ENCODE measurements at regions not wholly inside any gene's neighbourhood (a gene's known extent, or its start where the extent isn't known, plus 50 kb on each side); places are given as distances from the start of the nearest gene placed in this dataset.

DNA sequence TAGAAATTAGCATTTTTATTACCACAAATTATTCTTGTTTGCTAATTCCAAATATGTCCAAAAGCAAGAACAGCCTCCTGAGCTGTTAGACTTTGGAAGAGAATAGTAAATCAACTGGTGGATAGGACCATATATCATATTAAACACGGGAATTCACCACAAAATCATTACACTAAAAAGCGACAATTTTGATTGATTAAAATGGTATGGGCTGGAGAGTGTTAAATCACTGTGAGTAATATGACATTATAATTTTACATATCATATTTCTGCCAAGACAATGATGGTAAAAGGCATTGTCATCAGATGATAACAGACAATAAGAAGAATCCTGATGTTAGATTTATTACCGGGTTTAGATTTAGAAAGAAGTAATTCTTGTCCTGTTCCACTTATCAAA is 107.2 kb upstream of the ARRDC3 start:
- Histone ChIP-seq H3K4me1 (ENCODE audit: control insufficient read depth, extremely low read depth, insufficient read depth, low read length) (no peaks in the 10 kb centered on the region), H3K4me3 (replicated peaks in 1 of 3; ENCODE audit: insufficient read depth in 1 of 3, low read depth in 1 of 3, low read length in 3 of 3) (no peak overlapping the region), H3K9ac (replicated peaks; ENCODE audit: extremely low read depth, insufficient read depth, low read length) (no peak overlapping the region), H3K9me1 (replicated peaks; ENCODE audit: control insufficient read depth, extremely low read depth, insufficient read depth, low read length) (no peaks in the 10 kb centered on the region), H3K36me3 (ENCODE audit: control insufficient read depth in 2 of 2, extremely low read depth in 1 of 2, insufficient read depth in 2 of 2, low read length in 2 of 2) (no peaks in the 10 kb centered on the region), H3K79me2 (ENCODE audit: control insufficient read depth, insufficient read depth, low read length) (no peaks in the 10 kb centered on the region), H2AFZ (ENCODE audit: low read depth, low read length) (no peak overlapping the region), H3K4me2 (ENCODE audit: insufficient read depth, low read length) (no peak overlapping the region), H4K20me1 (replicated peaks; ENCODE audit: control insufficient read depth, extremely low read depth, insufficient read depth, low read length) (no peaks in the 10 kb centered on the region), H3K27me3 (ENCODE audit: control insufficient read depth in 2 of 2, insufficient read depth in 2 of 2, low read length in 2 of 2) (peaks cover 0 to 7% of the 10 kb centered on the region in 2 experiments), H3K9me3 (replicated peaks; ENCODE audit: control insufficient read depth, insufficient read depth, low read length) (no peaks in the 10 kb centered on the region), H3K27ac (ENCODE audit: insufficient read depth, low read depth, low read length) (no peak overlapping the region)
- ChIA-PET POLR2A (no interaction called here), CTCF (no interaction called here)
- DNase-seq (ENCODE audit: low read depth, low spot score) = no peak
- dilution Hi-C loops (cut with MboI; ENCODE audit: extremely low pct_ligation_motif_present, low sequenced_read_pairs) (no loop called here), intact Hi-C loops (cut with micrococcal nuclease) (no loop called here)
- BruUV-seq (replicated peaks) = no TSS peak
- no peak for FAIRE-seq
- TF ChIP-seq, protein P1, sequence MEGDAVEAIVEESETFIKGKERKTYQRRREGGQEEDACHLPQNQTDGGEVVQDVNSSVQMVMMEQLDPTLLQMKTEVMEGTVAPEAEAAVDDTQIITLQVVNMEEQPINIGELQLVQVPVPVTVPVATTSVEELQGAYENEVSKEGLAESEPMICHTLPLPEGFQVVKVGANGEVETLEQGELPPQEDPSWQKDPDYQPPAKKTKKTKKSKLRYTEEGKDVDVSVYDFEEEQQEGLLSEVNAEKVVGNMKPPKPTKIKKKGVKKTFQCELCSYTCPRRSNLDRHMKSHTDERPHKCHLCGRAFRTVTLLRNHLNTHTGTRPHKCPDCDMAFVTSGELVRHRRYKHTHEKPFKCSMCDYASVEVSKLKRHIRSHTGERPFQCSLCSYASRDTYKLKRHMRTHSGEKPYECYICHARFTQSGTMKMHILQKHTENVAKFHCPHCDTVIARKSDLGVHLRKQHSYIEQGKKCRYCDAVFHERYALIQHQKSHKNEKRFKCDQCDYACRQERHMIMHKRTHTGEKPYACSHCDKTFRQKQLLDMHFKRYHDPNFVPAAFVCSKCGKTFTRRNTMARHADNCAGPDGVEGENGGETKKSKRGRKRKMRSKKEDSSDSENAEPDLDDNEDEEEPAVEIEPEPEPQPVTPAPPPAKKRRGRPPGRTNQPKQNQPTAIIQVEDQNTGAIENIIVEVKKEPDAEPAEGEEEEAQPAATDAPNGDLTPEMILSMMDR (IDR thresholded peaks at IDR 0.05; ENCODE audit: extremely low read depth in 1 of 2, insufficient read depth in 1 of 2, low read depth in 1 of 2, low read length in 2 of 2) = no peak
- TF ChIP-seq MYC (IDR thresholded peaks at IDR 0.05; ENCODE audit: low read depth, low read length) (no peak), FOS (IDR thresholded peaks at IDR 0.05; ENCODE audit: borderline replicate concordance, insufficient read depth, low read length) (no peak), GATA2 (IDR thresholded peaks at IDR 0.05; ENCODE audit: insufficient read depth, insufficient read length, low read depth, low read length) (no peak), EZH2 (IDR thresholded peaks at IDR 0.05; ENCODE audit: borderline replicate concordance, low read depth, low read length, severe bottlenecking) (no peak), POLR2AphosphoS5 (IDR thresholded peaks at IDR 0.05; ENCODE audit: insufficient read depth, low read depth, low read length) (no peak), JUN (IDR thresholded peaks at IDR 0.05; ENCODE audit: borderline replicate concordance, insufficient read depth, insufficient read length, low read depth) (no peak), POLR2A (IDR thresholded peaks at IDR 0.05; ENCODE audit: low read depth, low read length) (no peak)
- TF ChIP-seq, protein P2, sequence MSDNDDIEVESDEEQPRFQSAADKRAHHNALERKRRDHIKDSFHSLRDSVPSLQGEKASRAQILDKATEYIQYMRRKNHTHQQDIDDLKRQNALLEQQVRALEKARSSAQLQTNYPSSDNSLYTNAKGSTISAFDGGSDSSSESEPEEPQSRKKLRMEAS (IDR thresholded peaks at IDR 0.05; ENCODE audit: insufficient read depth, insufficient read length) = no peak

Data from endothelial cell of umbilical vein (primary cell).